ENCODE measurements at regions not wholly inside any gene's neighbourhood (a gene's known extent, or its start where the extent isn't known, plus 50 kb on each side); places are given as distances from the start of the nearest gene placed in this dataset.

DNA sequence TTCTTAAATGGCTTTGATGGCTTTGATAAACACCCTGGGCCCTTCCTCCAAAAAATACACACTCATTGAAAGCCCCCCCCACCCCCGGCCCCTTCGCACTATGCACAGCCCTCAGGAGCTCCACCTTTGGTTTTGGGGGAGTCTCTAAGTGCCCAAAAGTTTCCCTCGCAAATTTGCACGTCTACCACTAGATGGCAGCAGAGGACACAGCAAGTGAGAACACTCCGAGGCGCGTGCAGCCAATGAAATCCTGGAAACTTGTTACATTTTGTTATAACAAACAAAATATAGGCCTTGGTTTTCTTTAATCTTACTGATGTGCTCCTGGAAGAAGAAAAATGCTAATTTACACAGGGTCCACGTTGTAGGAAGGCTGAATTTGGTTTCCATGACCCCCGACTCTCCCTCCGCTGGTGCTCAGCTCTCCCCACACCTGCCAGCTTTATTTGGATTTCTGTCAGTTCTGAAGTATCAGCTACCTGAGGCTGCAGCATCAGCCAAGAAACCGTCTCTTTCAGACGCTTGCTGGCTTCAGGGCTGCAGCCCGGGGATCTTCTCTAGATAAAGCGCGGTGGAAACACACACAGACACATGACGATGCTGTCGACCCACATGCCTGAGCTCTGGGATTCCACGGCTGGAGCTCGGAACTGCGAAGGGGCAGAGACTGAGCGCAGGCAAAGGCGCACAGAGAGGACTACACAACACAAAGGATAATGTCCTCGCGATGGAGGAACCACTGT is 148.3 kb upstream of the RPS6KA2 start:
- no peak overlapping the region for H3K4me3 ChIP-seq (ENCODE audit: control insufficient read depth in 2 of 3, extremely low read depth in 1 of 3, insufficient read depth in 2 of 3, low read depth in 1 of 3, low read length in 3 of 3)
- no peak overlapping the region for H2AFZ ChIP-seq (ENCODE audit: control insufficient read depth, low read length)
- H3K9me3 ChIP-seq (ENCODE audit: control insufficient read depth, low read depth, low read length): no peaks in the 10 kb centered on the region
- no peak overlapping the region for H3K9ac ChIP-seq (ENCODE audit: control insufficient read depth, extremely low read depth, insufficient read depth, low read length)
- TF ChIP-seq, protein P1, sequence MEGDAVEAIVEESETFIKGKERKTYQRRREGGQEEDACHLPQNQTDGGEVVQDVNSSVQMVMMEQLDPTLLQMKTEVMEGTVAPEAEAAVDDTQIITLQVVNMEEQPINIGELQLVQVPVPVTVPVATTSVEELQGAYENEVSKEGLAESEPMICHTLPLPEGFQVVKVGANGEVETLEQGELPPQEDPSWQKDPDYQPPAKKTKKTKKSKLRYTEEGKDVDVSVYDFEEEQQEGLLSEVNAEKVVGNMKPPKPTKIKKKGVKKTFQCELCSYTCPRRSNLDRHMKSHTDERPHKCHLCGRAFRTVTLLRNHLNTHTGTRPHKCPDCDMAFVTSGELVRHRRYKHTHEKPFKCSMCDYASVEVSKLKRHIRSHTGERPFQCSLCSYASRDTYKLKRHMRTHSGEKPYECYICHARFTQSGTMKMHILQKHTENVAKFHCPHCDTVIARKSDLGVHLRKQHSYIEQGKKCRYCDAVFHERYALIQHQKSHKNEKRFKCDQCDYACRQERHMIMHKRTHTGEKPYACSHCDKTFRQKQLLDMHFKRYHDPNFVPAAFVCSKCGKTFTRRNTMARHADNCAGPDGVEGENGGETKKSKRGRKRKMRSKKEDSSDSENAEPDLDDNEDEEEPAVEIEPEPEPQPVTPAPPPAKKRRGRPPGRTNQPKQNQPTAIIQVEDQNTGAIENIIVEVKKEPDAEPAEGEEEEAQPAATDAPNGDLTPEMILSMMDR (optimal IDR thresholded peaks at IDR 0.05 in 1 of 3, IDR thresholded peaks at IDR 0.05 in 1 of 3, conservative IDR thresholded peaks at IDR 0.05 in 1 of 3; ENCODE audit: extremely low read depth in 1 of 3, insufficient read depth in 2 of 3, low read length in 3 of 3): peak; percentile 64 to 81 (median 74)
- no peak for TF ChIP-seq EZH2 (IDR thresholded peaks at IDR 0.05; ENCODE audit: low read length)
- DNase-seq (ENCODE audit: low read depth, low spot score) (peak; percentile 38), FAIRE-seq (no peak)
- no peak overlapping the region for H3K4me2 ChIP-seq (ENCODE audit: control insufficient read depth, extremely low read depth, insufficient read depth, low read depth, low read length)
- no peaks in the 10 kb centered on the region for H3K9me1 ChIP-seq (ENCODE audit: control insufficient read depth, extremely low read depth, insufficient read depth, low read length)
- H3K4me1 ChIP-seq (ENCODE audit: control insufficient read depth, extremely low read depth, insufficient read depth, low read length): no peaks in the 10 kb centered on the region
- no peak overlapping the region for H3K27ac ChIP-seq (ENCODE audit: control insufficient read depth, insufficient read depth, low read length)
- no peaks in the 10 kb centered on the region for H4K20me1 ChIP-seq (ENCODE audit: control insufficient read depth, extremely low read depth, insufficient read depth, low read length)
- dilution Hi-C loops (cut with MboI; ENCODE audit: extremely low pct_ligation_motif_present, low sequenced_read_pairs): no loop called here
- peaks cover 4% of the 10 kb centered on the region for H3K27me3 ChIP-seq (ENCODE audit: control insufficient read depth, extremely low read depth, insufficient read depth, low read length)
- no peaks in the 10 kb centered on the region for H3K79me2 ChIP-seq (ENCODE audit: control insufficient read depth, insufficient read depth, low read length)
- no peaks in the 10 kb centered on the region for H3K36me3 ChIP-seq (ENCODE audit: control insufficient read depth in 2 of 2, extremely low read depth in 1 of 2, insufficient read depth in 2 of 2, low read length in 2 of 2)

DNA sequence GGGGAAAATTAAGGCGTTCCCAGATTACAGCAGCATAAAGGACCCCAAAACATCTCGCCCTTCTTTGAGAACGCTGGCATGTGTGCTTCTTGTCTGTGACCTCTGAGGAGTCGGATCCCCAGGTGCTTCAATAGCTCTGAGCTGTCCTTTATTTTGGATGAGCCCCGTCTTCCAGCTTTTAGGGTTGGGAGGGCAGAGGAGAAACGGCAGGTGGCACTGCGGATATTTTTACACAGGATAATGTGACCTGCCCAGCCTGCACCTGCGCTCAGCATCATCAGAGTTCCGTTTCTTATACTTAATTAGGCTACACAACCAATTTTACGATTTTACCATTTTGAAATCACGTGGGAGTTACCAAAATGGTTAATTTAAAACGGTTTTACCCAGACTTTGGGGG is 147.7 kb upstream of the RPS6KA2 start:
- H3K9me3 ChIP-seq (ENCODE audit: control insufficient read depth, low read depth, low read length): no peaks in the 10 kb centered on the region
- H3K4me2 ChIP-seq (ENCODE audit: control insufficient read depth, extremely low read depth, insufficient read depth, low read depth, low read length): no peak overlapping the region
- H3K79me2 ChIP-seq (ENCODE audit: control insufficient read depth, insufficient read depth, low read length): no peaks in the 10 kb centered on the region
- H3K9ac ChIP-seq (ENCODE audit: control insufficient read depth, extremely low read depth, insufficient read depth, low read length): no peak overlapping the region
- no peaks in the 10 kb centered on the region for H3K9me1 ChIP-seq (ENCODE audit: control insufficient read depth, extremely low read depth, insufficient read depth, low read length)
- H3K27me3 ChIP-seq (ENCODE audit: control insufficient read depth, extremely low read depth, insufficient read depth, low read length): peaks cover 4% of the 10 kb centered on the region
- no peaks in the 10 kb centered on the region for H4K20me1 ChIP-seq (ENCODE audit: control insufficient read depth, extremely low read depth, insufficient read depth, low read length)
- no peaks in the 10 kb centered on the region for H3K36me3 ChIP-seq (ENCODE audit: control insufficient read depth in 2 of 2, extremely low read depth in 1 of 2, insufficient read depth in 2 of 2, low read length in 2 of 2)
- H3K4me3 ChIP-seq (ENCODE audit: control insufficient read depth in 2 of 3, extremely low read depth in 1 of 3, insufficient read depth in 2 of 3, low read depth in 1 of 3, low read length in 3 of 3): no peak overlapping the region
- FAIRE-seq (no peak), DNase-seq (ENCODE audit: low read depth, low spot score) (no peak)
- H3K4me1 ChIP-seq (ENCODE audit: control insufficient read depth, extremely low read depth, insufficient read depth, low read length): no peaks in the 10 kb centered on the region
- H2AFZ ChIP-seq (ENCODE audit: control insufficient read depth, low read length): no peak overlapping the region
- TF ChIP-seq, protein P1 (optimal IDR thresholded peaks at IDR 0.05 in 1 of 3, IDR thresholded peaks at IDR 0.05 in 1 of 3, conservative IDR thresholded peaks at IDR 0.05 in 1 of 3; ENCODE audit: extremely low read depth in 1 of 3, insufficient read depth in 2 of 3, low read length in 3 of 3): no peak
- TF ChIP-seq EZH2 (IDR thresholded peaks at IDR 0.05; ENCODE audit: low read length): no peak
- dilution Hi-C loops (cut with MboI; ENCODE audit: extremely low pct_ligation_motif_present, low sequenced_read_pairs): no loop called here
- H3K27ac ChIP-seq (ENCODE audit: control insufficient read depth, insufficient read depth, low read length): no peak overlapping the region

Measured in keratinocyte (primary cell).